Caco-2 (cell line): ENCODE measurements at regions not wholly inside any gene's neighbourhood (a gene's known extent, or its start where the extent isn't known, plus 50 kb on each side); places are given as distances from the start of the nearest gene placed in this dataset.

ENCODE experiments used
- BruUV-seq: library from RNA; stranded (reverse); fragments of 400-500 nt; replicated peaks from 2 replicates; lab custom pipeline; 2021; lab: Mats Ljungman, UMichigan
- CTCF ChIA-PET: fragments of 300-600 bp; sonication (Branson Sonifier 250); formaldehyde crosslinking; loops from one replicate; lab custom pipeline; 2022; ENCODE audit warnings: antibody characterized with exemption; lab: Charles Lee
- POLR2A ChIA-PET: fragments of 300-600 bp; sonication (Branson Sonifier 250); formaldehyde crosslinking; loops from one replicate; lab custom pipeline; 2022; ENCODE audit warnings: antibody characterized with exemption; lab: Charles Lee
- DNase-seq, 2 experiments: peaks; one replicate each; pipeline versions ENCODE4 v3.0.0 to v3.0.0-alpha.2; 2020 to 2022
- H3K27me3 ChIP-seq: replicated peaks from 2 replicates; pipeline ENCODE4 v1.6.0; 2011; ENCODE audit warnings: low read length; ENCODE audit not compliant: control insufficient read depth, insufficient read depth
- H3K36me3 ChIP-seq: 2 replicates; pipeline ENCODE4 v1.5.1; 2011; ENCODE audit warnings: low read length; ENCODE audit not compliant: control insufficient read depth, insufficient read depth
- H3K4me1 ChIP-seq: fragments of 250-450 bp; sonication (Bioruptor Pico); 2 replicates; pipeline ENCODE4 v1.5.1; 2020; ENCODE audit warnings: mild to moderate bottlenecking
- H3K4me3 ChIP-seq: 2 replicates; pipeline ENCODE4 v1.5.1; 2011; ENCODE audit warnings: low read depth, mild to moderate bottlenecking, control low read depth, low read length
- H3K9me3 ChIP-seq: fragments of 250-450 bp; sonication (Bioruptor Pico); 2 replicates; pipeline ENCODE4 v1.5.1; 2020; ENCODE audit warnings: mild to moderate bottlenecking, moderate library complexity
- H3K27ac Mint-ChIP-seq: one replicate; pipeline ENCODE4 v1.8.0; 2022; ENCODE audit warnings: mixed read lengths; ENCODE audit not compliant: unreplicated experiment
- H3K27me3 Mint-ChIP-seq: one replicate; pipeline ENCODE4 v1.8.0; 2022; ENCODE audit warnings: mixed read lengths; ENCODE audit not compliant: insufficient read depth, unreplicated experiment
- H3K36me3 Mint-ChIP-seq: one replicate; pipeline ENCODE4 v1.8.0; 2022; ENCODE audit warnings: mild to moderate bottlenecking, mixed read lengths; ENCODE audit not compliant: insufficient read depth, unreplicated experiment
- H3K4me1 Mint-ChIP-seq: one replicate; pipeline ENCODE4 v1.8.0; 2022; ENCODE audit warnings: low read depth, mixed read lengths; ENCODE audit not compliant: unreplicated experiment
- H3K4me3 Mint-ChIP-seq: one replicate; pipeline ENCODE4 v1.8.0; 2022; ENCODE audit warnings: mild to moderate bottlenecking, moderate library complexity, mixed read lengths; ENCODE audit not compliant: unreplicated experiment
- H3K9me3 Mint-ChIP-seq: one replicate; pipeline ENCODE4 v1.8.0; 2022; ENCODE audit warnings: mixed read lengths; ENCODE audit not compliant: unreplicated experiment
- CTCF ChIP-seq, 2 experiments: fragments of 200-600 bp in 1 of 2; IDR thresholded peaks; 1 replicate in 1 of 2; 2 replicates in 1 of 2; pipeline versions ENCODE4 v1.5.1 to v1.8.0; 2011 to 2022; ENCODE audit warnings: antibody characterized with exemption in 1 of 2, control low read depth in 1 of 2, inconsistent platforms in 1 of 2, low read depth in 1 of 2, low read length in 1 of 2, mild to moderate bottlenecking in 1 of 2, moderate library complexity in 1 of 2; ENCODE audit not compliant: insufficient read depth in 1 of 2, severe bottlenecking in 1 of 2, unreplicated experiment in 1 of 2
- intact Hi-C: fragments of 100-400 bp; cut with micrococcal nuclease; formaldehyde crosslinking; loops from one replicate; pipeline ENCODE4 v1.10.0; 2022; ENCODE audit not compliant: unreplicated experiment

- H3K27ac Mint-ChIP-seq, result no peak overlapping the region
- no TSS peak for BruUV-seq
- ChIA-PET CTCF (no interaction called here), POLR2A (no interaction called here)
- H3K9me3 Mint-ChIP-seq, result no peaks in the 10 kb centered on the region
- no peak overlapping the region for H3K4me3 Mint-ChIP-seq
- Histone ChIP-seq H3K4me1 (no peaks in the 10 kb centered on the region), H3K4me3 (no peak overlapping the region), H3K36me3 (no peaks in the 10 kb centered on the region), H3K9me3 (no peaks in the 10 kb centered on the region), H3K27me3 (no peaks in the 10 kb centered on the region)
- H3K27me3 Mint-ChIP-seq, result peaks cover 4% of the 10 kb centered on the region
- H3K4me1 Mint-ChIP-seq, result no peaks in the 10 kb centered on the region
- no peak for TF ChIP-seq CTCF (IDR thresholded peaks at IDR 0.05; ENCODE audit: insufficient read depth in 1 of 2, low read depth in 1 of 2, low read length in 1 of 2, severe bottlenecking in 1 of 2, unreplicated experiment in 1 of 2)
- intact Hi-C loops, result no loop called here
- H3K36me3 Mint-ChIP-seq, result no peaks in the 10 kb centered on the region
- DNase-seq, result no peak
These were observed 749.1 kb downstream of the SQOR start for GRCh38 chr15:46383978-46384377.

GRCh38 chr15:46386356-46386755, 751.5 kb downstream of the SQOR start:
- H3K4me3 Mint-ChIP-seq, result no peak overlapping the region
- H3K9me3 Mint-ChIP-seq, result no peaks in the 10 kb centered on the region
- no peaks in the 10 kb centered on the region for H3K36me3 Mint-ChIP-seq
- no TSS peak for BruUV-seq
- H3K27me3 Mint-ChIP-seq, result peaks cover 12% of the 10 kb centered on the region
- H3K27ac Mint-ChIP-seq, result no peak overlapping the region
- DNase-seq, result no peak
- H3K9me3 ChIP-seq, result no peaks in the 10 kb centered on the region
- intact Hi-C loops, result no loop called here
- CTCF ChIA-PET, result no interaction called here
- no peaks in the 10 kb centered on the region for H3K36me3 ChIP-seq
- no peaks in the 10 kb centered on the region for H3K27me3 ChIP-seq
- H3K4me1 Mint-ChIP-seq, result no peaks in the 10 kb centered on the region
- no peak for TF ChIP-seq CTCF (IDR thresholded peaks at IDR 0.05; ENCODE audit: insufficient read depth in 1 of 2, low read depth in 1 of 2, low read length in 1 of 2, severe bottlenecking in 1 of 2, unreplicated experiment in 1 of 2)
- POLR2A ChIA-PET, result no interaction called here
- H3K4me1 ChIP-seq, result no peaks in the 10 kb centered on the region
- H3K4me3 ChIP-seq, result no peak overlapping the region

- H3K4me1 ChIP-seq, result no peaks in the 10 kb centered on the region
- no peak overlapping the region for H3K4me3 Mint-ChIP-seq
- CTCF ChIA-PET, result no interaction called here
- H3K9me3 ChIP-seq, result no peaks in the 10 kb centered on the region
- no peaks in the 10 kb centered on the region for H3K9me3 Mint-ChIP-seq
- no peak for DNase-seq
- H3K4me3 ChIP-seq, result no peak overlapping the region
- TF ChIP-seq CTCF (IDR thresholded peaks at IDR 0.05; ENCODE audit: insufficient read depth in 1 of 2, low read depth in 1 of 2, low read length in 1 of 2, severe bottlenecking in 1 of 2, unreplicated experiment in 1 of 2), result no peak
- H3K27ac Mint-ChIP-seq, result no peak overlapping the region
- no peaks in the 10 kb centered on the region for H3K4me1 Mint-ChIP-seq
- H3K27me3 ChIP-seq, result no peaks in the 10 kb centered on the region
- H3K27me3 Mint-ChIP-seq, result peaks cover 12% of the 10 kb centered on the region
- POLR2A ChIA-PET, result no interaction called here
- BruUV-seq, result no TSS peak
- H3K36me3 ChIP-seq, result no peaks in the 10 kb centered on the region
- intact Hi-C loops, result no loop called here
- H3K36me3 Mint-ChIP-seq, result no peaks in the 10 kb centered on the region
These were observed 754.9 kb downstream of the SQOR start for GRCh38 chr15:46389739-46390138.
